Midbrain (tissue), 1 donor: ENCODE measurements at regions not wholly inside any gene's neighbourhood (a gene's known extent, or its start where the extent isn't known, plus 50 kb on each side); places are given as distances from the start of the nearest gene placed in this dataset.
"Not testable (repeated sequence)": the region's sequence is repeated elsewhere in the genome, so short reads cannot be mapped to it uniquely, and the experiment has no call there.

ENCODE experiments used
- DNase-seq: peaks from one replicate; lab custom pipeline; 2025; lab: John Stamatoyannopoulos, UW

DNA sequence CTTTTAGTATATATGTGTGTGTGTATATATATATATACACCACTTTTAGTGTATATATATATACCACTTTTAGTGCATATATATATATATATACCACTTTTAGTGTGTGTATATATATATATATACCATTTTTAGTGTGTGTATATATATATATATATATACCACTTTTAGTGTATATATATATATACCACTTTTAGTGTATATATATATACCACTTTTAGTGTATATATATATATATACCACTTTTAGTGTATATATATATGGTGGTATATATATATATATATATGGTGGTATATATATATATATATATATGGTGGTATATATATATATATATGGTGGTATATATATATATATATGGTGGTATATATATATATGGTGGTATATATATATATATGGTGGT is 79.5 kb upstream of the ANK3 start:
- DNase-seq, result not testable (repeated sequence)

DNA sequence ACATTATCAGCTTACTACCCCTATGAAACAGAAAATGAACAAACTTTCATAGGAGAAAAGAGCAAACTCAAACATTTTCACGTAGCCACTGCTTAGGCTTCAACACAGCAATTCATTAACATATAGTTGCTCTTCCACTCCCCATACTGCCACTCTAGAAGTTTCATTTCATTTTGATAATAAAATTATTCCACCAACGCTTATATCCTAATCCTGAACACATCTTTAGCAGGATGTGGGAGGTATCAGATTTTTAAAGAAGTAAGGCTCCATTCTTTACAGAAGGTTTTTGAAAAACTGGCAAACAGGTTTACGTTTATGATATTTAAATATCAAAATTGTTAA is 77.5 kb upstream of the ANK3 start:
- DNase-seq, result no peak

DNA sequence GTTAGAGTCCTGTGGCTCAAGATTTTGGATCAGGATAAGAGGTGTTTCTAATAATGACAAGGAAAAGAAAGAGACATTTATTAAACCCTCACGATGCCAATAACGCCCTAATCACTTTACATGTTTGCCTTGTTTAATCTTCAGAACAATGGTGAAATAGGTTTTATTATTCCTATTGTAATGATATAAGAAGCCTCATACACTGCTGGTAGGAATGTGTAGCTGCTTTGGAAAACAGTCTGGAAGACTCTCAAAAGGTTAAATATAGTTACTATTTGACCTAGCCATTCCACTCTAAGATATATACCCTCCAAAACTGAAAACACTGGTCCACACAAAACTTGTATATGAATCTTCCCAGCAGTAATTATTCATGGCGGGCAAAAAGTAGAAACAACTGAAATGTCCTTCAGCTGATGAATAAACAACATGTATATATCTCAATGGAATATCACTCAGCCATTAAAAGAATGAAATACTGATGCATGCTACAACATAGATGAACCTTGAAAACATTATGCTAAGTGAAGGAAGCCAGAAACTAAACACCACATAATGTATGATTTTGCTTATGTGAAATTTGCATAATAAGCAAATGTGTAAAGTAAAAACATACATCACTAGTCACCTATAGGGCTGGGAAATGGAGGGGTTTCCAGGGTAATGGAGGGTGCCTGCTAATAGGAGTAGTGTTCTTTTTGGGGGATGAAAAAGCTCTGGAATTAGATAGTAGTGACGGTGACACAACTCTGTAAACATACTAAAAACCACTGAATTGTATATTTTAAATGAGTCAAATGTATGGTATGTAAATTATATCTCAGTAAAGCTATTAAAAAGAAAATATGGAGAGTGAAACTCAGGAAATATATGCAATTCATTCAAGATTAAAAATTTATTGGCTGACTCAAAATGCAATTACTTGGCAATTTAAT is 76.9 kb upstream of the ANK3 start:
- no peak for DNase-seq

DNA sequence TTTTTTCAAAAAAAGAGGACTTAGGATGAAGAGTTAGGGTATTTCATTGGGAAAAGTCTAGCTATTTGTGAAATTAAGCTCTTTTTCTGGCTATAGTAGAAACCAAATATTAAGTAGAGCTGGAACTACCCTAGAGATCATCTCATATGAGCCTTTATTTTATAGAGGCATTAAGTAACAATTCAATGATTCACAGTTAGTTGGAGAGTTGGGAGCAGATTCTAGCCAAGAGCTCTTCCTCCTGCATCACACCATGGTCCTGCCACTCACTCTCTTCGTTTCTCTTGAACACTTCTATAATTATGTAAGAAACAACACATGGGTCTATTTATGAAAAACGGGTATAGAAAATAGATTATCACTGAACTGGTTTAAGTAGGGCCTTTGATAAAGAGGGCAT is 76.1 kb upstream of the ANK3 start:
- DNase-seq, result no peak

DNA sequence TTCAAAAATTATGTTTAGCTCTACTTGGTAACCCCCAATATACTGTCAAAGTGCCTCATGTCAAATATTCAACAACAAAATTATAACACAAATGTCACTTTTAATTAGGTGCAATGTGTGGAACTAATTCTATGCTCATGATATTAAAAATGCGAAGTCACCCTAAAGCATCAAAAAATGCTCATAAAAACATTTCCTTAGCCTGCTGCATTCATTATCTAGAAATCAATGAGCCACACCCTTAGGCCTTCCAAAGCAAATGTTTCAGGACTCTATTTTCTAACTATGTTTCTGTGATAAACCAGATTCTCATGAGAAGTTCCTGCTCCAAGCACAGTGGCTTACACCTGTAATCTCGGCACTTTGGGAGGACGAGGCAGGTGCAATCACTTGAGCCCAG is 75.0 kb upstream of the ANK3 start:
- no peak for DNase-seq

DNA sequence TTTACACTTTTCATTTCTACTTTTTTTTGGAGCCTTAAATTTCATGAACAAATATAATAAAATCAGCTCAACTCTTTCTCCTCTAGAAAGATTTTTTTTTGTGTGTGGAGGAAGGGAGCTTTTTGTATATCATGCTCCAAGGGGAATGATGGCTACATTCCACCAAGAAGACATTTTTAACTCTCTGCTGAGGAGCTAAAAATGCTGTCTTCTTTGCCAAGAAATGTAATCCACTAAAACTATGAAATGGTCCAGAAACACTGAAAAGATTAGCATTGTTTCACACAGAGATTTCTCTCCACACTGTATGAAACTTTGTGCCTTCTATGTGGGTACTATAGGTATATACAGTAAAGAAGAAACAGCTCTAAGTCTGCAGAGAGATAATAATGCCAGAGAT is 74.1 kb upstream of the ANK3 start:
- no peak for DNase-seq

DNA sequence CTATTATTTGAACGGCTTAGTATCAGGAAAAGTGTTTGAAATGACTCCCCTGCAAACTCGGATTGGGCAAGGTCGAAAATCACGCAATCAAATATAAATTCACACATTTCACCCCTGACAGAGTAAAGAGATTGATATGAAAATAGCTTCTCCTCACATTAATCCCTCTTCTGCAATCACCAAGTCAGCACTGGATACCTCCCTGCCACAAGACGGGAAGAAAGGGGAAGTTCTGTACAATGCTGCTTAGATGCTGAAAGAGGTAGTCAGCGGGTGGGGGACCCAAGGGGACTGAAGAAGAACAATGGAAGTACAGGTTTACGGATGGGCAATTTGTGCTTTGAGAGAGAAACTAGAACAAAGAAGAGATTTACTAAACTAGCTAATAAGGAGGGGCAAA is 72.0 kb upstream of the ANK3 start:
- no peak for DNase-seq

DNA sequence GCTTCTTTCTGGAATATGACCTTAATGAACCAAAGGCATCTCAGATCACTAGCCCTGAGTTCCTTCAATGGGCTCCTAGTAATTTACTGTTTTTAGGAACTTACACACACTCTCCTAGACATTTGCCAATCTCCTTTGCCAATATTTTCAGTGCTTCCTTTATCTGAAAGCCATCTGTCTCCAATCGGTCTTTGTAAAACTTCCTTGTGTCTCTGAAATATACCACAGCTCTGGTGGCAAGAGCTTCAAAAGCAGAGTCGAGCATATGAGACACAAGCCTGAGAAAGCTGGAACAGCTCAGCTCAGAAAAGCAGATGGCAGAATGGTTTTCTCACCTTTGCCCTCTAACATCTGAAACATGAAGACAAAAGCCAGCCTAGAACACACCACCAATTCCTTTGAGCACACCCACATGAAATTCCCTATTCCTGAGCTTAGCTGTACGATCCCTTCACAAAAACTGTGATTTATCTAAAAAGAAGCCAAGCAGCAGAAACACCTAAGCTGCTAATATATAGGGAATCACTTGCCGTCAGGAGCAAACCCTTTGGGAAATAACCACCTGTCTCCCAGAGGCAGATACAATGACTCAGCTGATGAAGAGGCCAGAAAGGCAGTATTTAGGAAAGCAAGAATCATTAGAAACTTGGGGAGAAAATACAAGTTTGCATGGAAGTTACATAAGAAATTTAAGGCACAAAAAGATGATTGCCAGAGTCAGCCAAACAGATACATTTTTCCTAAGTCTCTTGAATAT is 70.2 kb upstream of the ANK3 start:
- DNase-seq, result no peak

DNA sequence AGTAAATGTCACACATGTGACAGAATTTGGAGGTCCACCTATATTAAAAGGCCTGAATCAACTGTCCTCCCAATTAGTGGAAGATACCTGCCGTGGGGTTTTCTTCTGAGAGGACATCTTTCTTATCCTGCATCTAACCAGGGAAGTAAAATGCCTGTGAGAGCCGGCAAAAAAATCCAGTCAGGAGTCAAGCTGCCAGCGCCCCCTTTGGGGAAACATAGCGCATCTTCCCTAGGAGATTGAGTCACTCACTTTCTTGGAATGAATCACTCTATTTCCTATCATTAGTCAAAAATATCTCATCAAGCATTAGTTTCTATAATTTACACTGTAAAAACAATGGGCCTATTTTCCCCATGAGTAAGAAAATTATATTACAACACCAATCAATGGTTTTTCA is 66.4 kb upstream of the ANK3 start:
- no peak for DNase-seq

DNA sequence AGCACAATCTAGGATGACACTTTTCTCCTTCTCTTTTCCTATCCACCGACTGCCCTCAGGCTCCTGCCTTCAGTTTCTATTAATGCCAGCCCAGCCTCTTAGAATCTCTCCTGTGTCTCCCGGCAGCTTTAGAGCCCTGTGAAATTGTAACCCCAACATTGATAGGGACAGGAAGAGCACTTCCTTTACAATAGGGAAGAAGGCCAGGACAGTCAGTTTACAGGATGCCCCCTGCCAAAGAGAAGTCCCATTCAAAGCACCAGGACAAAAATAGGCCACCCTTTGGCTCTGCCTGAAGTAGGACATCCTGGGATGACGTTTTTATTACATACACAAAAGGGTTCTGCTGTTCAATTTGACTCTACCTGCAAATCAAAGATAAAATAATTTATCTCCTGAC is 64.7 kb upstream of the ANK3 start:
- DNase-seq, result peak; percentile 26

DNA sequence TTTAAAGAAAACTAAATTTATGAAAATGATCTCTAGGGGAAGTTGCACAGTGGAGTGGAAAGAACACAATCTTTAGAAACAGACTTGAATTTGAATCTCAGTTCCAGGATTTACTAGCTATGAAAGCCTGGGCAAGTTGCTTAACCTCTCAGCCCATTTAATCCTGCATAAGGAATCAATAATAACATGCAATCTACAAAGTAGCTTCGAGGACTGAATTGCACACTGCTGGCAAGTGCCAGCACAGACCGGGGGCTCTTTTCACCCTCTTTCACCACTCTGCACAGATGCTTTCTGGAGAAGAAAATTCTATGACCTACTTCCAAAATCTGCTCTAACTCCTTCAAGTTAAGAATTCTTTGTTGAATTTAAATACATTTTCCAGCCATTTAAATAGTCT is 63.4 kb upstream of the ANK3 start:
- no peak for DNase-seq

DNA sequence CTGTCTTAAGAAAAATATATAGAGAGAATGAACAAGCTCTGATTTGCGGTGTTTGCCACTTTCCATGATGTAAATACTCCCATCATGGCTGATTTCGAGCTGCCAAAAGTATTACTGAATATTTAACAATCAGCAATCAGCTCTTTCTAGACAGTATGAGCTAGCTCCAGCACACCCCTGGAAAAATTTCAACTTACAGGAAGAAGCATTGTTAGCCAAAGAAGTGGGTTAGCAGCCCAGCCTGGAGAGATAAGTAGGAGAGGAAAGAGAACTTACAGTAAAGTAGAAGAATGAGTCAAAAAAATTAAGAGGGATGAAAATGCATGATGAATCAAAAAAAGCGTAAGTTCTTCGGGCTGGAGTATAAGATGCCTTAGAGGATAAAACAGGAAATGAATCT is 60.6 kb upstream of the ANK3 start:
- DNase-seq, result no peak

DNA sequence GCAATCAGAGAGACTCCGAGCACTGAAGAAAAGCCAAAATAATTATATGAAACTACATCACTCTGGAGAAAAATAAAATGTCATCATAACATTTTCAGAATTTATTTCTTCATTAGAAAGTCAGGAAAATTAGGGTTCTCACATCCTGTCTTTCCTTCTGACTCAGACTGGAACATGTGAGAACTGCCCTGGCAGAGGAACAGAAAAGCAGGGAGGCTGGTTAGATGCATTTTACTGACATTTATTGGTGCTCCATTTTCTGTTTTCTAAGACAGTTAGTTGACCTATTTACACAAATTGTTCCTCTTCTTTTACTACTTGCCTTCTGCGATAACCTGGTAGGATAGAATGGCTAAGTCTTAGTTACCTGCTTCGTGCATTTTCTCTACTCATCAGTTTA is 58.6 kb upstream of the ANK3 start:
- no peak for DNase-seq

DNA sequence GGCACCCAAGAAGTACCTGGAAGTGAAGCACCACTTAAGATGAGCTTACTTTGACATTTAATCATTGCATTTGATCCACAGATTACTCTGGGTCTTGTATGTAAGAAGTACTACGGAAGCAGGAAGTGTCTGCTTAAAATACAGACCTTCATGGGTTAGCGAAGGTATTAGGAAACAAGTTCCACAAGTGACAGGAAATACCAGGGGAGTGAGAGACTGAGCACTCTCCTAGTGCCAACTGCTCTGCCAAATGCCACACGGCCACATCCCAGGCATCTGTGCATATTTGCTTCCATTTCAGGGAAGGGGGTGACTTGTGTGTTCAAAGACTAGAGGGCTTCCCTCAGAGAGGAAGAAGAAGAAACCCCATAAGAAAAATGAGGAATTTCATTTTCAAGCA is 57.2 kb upstream of the ANK3 start:
- DNase-seq, result no peak

DNA sequence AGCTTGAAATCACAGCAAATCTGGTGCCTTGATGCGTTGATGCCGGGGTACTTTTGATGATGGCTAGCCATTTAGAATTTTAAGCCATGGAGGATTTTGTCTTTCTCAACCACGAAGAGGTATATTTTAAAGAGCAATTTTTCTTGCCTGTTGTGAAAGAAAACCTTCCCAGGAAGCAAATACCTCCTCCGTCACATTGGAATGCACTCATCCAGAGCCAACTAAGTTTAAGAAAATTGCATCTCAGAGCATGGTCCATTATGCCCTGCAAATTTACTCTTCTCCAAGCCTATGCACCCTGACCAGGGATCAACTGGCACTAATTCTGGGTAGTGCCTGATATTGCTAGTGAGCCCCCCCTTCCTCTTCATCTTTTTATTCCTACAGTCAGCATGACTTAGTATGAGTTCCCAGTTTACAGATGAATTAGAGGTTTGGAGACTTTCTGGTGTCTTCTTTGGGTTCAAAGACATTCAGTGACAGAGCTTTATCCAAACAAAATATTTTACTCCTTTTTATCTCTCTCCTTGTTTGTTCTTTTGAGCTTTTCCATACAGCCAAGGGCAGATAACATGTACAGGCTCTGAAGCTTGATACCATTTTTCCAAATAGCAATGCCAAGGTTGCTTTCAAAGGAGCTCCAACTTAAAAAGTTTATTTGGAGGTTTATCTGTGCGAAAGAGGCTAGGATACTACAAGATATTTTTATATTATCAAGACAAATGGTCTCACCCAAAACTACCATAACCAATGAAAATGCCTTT is 56.6 kb upstream of the ANK3 start:
- DNase-seq, result no peak

DNA sequence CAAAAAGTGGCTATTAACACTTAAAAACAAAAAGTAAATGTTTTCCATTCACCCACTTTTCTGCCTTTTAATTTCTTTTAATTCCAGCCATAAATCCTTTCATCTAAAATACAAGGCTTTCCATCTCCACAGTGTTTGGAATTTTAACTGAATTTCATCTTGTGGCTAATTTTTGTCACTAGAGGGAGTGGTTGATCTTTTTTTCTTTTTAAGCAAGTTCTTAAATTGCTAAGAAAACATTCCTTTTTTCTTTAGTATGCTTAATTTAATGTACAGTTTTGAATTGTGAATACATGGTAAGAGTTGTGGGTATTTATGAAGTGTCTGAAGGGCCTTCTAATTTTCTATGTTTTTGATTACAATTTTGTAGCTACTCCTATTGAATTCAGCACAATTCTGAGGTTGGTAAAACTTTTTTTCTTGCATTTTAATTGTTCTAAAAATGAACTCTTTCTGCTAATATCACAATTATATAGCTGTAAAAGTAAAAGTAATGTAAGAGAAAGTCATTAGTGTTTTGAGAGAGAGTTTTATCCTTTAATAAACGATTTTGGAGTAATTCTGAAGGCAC is 54.9 kb upstream of the ANK3 start:
- DNase-seq, result peak; percentile 49

DNA sequence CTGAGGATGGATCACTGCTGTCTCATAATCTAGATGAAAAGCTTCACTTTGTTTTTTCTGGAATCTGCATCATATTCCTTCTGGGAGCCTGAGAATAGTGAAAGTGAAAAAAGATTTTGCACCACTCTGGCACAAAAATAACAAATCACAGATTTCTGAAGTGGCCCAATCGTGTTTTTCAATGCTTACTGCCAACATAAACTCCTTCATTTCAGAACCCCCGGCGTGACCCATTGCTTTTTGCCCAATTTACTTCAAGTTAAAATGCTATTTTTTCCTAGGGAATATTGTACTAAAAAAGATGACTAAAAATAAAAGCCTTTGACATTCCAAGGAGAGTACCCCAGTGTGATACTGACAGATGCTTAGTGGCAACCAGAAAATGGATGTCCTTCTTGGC is 53.7 kb upstream of the ANK3 start:
- no peak for DNase-seq

DNA sequence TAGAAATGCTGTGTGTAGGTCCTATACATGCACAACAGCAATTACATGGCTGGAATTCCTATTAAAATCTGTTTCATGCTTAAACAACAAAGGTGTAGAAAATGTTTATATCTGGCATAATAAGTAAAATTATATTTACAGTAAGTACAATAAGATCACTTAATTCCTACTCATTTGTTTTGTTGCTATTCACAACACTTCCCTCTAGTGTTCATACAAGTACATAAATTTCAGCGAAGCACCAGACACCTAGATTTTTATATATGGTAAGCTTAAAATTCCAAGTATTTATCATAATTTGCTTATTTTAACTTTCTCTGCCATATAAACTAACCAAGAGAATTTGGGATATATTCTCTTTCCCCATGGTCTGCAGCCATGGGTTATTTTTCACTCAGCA is 51.8 kb upstream of the ANK3 start:
- peak; percentile 7 for DNase-seq

DNA sequence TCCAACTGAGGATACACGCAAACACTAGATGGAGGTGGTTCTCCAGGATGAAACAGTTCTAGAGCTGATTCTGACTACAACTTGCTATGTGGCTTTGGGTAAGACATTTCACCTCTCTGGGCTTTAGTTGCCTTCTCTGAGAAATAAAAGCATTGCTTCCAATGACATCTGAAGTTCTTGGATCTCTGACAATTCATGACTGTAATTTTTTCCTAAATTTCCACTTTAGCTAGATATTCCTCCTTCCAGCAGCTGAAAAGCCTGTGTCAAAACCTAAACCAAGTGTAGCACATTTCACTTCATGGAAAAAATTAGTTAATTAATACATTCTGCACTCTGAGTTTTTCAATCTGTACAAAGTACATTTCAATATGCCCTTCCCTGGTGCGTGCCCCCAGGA is 50.0 kb upstream of the ANK3 start:
- no peak for DNase-seq
